Activated CD4-positive, alpha-beta memory T cell treated with anti-CD3 and anti-CD28 coated beads, Interleukin-2, amount 10 ng/mL, durations not matched to agents 7 days and 5 days (primary cell): ENCODE measurements at regions not wholly inside any gene's neighbourhood (a gene's known extent, or its start where the extent isn't known, plus 50 kb on each side); places are given as distances from the start of the nearest gene placed in this dataset.
"Not testable (repeated sequence)": the region's sequence is repeated elsewhere in the genome, so short reads cannot be mapped to it uniquely, and the experiment has no call there.

Experiments used
- CTCF ChIA-PET: fragments of 350-600 bp; sonication (Branson Sonifier 250); formaldehyde crosslinking; loops from one replicate; lab custom pipeline; 2021; ENCODE audit warnings: antibody characterized with exemption, inconsistent platforms; lab: Charles Lee
- POLR2A ChIA-PET: fragments of 350-600 bp; sonication (Branson Sonifier 250); formaldehyde crosslinking; loops from one replicate; lab custom pipeline; 2021; ENCODE audit warnings: antibody characterized with exemption; lab: Charles Lee
- DNase-seq: peaks from one replicate; pipeline ENCODE4 v3.0.0-alpha.2; 2020
- H3K27ac Mint-ChIP-seq: one replicate; pipeline ENCODE4 v1.8.0; 2021; ENCODE audit warnings: mild to moderate bottlenecking, mixed read lengths
- H3K27me3 Mint-ChIP-seq: one replicate; pipeline ENCODE4 v1.8.0; 2021; ENCODE audit warnings: mixed read lengths
- H3K36me3 Mint-ChIP-seq: one replicate; pipeline ENCODE4 v1.8.0; 2021; ENCODE audit warnings: low read depth, mixed read lengths
- H3K4me1 Mint-ChIP-seq: one replicate; pipeline ENCODE4 v1.8.0; 2021; ENCODE audit warnings: mixed read lengths
- H3K4me3 Mint-ChIP-seq: one replicate; pipeline ENCODE4 v1.8.0; 2021; ENCODE audit warnings: mild to moderate bottlenecking, mixed read lengths
- H3K9me3 Mint-ChIP-seq: one replicate; pipeline ENCODE4 v1.8.0; 2021; ENCODE audit warnings: mixed read lengths

DNA sequence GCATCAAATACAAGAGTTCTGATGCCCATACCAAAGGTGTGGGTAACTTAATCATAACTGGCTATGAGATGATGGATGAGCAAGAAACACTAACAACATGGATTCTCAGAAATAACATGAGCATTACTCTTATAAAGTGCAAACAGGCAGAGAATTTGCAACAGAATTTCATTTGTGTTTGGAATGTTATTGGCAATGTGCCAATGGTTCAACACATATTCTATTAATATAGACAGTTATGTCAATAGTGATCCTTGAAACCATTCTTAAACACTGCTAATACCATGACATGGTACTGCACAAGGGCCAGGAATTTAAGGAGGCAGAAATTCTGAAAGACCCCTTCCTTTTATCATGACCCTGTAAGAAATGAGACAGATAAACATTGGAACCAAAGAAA, 217.1 kb upstream of the WSB1 start:
- Mint-ChIP-seq H3K9me3 (no peaks in the 10 kb centered on the region), H3K27ac (no peak overlapping the region), H3K4me3 (no peak overlapping the region), H3K36me3 (no peaks in the 10 kb centered on the region), H3K4me1 (no peaks in the 10 kb centered on the region), H3K27me3 (peaks cover 3% of the 10 kb centered on the region)
- CTCF ChIA-PET, result no interaction called here
- no peak for DNase-seq
- POLR2A ChIA-PET, result no interaction called here

DNA sequence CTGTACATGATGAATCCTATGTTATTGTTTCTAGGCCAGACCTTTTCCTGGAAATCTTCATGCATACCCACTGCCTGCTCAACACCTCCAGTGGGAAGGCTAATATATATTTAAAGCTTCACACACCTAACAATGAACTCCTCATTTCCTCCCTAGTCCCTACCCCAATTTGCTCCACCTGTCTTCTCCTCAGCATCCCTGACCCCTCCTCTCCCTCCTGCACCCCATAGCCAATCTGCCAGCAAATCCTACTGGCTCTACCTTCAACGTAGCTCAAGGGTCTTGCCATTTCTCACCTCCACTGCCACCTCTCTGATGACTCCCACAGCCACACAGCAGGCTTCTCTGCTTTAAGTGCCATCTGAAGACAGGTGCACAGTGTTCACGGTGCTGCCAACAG, 215.6 kb upstream of the WSB1 start:
- Mint-ChIP-seq H3K4me1 (no peaks in the 10 kb centered on the region), H3K27me3 (peaks cover 3% of the 10 kb centered on the region), H3K36me3 (no peaks in the 10 kb centered on the region), H3K9me3 (no peaks in the 10 kb centered on the region), H3K27ac (no peak overlapping the region), H3K4me3 (no peak overlapping the region)
- ChIA-PET CTCF (no interaction called here), POLR2A (no interaction called here)
- no peak for DNase-seq

DNA sequence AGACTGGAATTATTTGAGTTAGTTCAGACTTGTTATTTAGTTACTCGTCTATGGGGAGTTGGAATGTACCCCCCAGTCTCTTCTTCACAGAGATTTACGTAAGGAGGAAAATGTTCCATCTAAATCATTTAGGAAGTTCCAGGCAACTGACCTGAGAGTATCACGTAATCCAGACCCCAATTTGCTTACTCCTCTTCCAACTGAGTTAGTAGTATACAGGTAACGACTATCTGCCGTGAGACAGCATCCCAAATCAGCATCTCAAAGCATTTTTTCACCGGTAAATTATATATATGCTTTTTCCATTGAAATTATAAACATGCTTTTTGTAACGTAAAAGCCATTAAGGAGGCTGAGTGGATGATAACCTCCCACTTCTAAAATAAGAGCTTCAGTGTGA, 214.3 kb upstream of the WSB1 start:
- no peak overlapping the region for H3K4me3 Mint-ChIP-seq
- CTCF ChIA-PET, result no interaction called here

DNA sequence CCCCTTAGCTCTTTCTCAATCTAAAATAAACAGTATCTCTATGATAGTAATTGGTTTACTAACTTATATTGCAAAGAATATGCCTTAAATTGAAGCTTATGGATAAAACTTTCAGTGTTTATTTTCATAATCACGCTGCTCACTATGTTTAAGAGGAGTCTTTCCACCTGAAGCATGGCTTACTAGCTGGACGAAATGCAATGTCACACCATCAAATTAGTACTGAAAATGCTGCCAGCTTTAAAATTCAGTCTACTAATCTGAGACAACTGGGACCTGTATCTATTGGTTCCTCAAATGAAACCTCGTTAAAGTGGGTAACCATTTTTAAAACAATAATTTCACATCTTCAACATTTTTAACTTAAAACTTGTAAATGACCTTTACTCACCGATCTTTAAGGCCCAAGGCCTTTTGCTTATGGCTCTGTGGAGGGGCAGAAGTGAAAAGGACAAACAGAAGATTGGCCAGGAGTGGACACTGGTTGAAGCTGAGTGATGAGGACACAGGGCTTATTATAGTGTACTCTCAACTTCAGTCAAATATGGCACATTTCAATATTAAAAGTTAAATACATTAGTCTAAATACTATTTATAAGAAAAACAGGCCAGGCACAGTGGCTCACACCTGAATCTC, 212.8 kb upstream of the WSB1 start:
- H3K27me3 Mint-ChIP-seq, result no peaks in the 10 kb centered on the region
- H3K4me3 Mint-ChIP-seq, result no peak overlapping the region
- CTCF ChIA-PET, result no interaction called here
- H3K9me3 Mint-ChIP-seq, result no peaks in the 10 kb centered on the region
- DNase-seq, result no peak
- no peaks in the 10 kb centered on the region for H3K4me1 Mint-ChIP-seq
- POLR2A ChIA-PET, result no interaction called here
- H3K36me3 Mint-ChIP-seq, result no peaks in the 10 kb centered on the region
- H3K27ac Mint-ChIP-seq, result no peak overlapping the region

More for the DNA sequence above, 214.3 kb upstream of the WSB1 start:
- POLR2A ChIA-PET, result no interaction called here
- no peaks in the 10 kb centered on the region for H3K36me3 Mint-ChIP-seq
- no peaks in the 10 kb centered on the region for H3K4me1 Mint-ChIP-seq
- H3K9me3 Mint-ChIP-seq, result no peaks in the 10 kb centered on the region
- DNase-seq, result no peak
- H3K27ac Mint-ChIP-seq, result no peak overlapping the region
- peaks cover 3% of the 10 kb centered on the region for H3K27me3 Mint-ChIP-seq

DNA sequence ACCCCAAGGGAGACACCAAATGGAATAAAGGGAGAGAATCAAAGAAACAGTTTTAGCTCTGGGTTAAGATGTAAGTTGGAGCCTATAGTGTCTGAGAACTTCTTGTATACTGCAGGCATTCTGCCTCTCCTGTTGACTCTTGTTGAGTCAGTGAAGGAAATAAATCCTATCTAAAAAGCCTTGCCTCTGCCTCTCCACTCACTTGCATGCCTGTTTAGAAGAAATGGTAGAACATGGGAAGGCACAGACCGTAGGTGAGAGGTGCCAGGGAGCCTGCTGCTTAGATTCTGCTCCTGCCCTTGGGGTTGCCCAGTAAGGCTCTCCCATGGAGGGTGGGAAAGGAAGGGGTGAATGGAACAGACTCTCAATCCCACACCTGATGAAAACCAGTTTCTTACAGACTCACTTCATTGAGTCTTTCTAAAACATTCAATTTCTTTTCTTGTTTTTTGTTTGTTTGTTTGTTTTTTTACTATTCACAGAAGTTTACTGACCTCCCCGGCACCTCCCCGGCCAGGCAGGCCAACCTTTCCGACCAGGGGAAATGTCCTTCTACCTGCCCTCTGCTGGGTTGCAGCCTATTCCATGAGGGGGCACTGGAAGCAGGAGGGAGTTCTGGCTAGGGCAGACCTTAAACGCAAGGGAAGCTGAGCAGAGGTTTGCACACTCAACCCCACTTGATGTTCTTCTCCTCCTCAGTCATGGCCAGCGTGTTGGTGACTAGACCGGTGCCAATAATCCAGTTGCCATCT, 211.7 kb upstream of the WSB1 start:
- POLR2A ChIA-PET, result no interaction called here
- no peak overlapping the region for H3K27ac Mint-ChIP-seq
- no peak for DNase-seq
- H3K36me3 Mint-ChIP-seq, result no peaks in the 10 kb centered on the region
- H3K4me3 Mint-ChIP-seq, result no peak overlapping the region
- H3K4me1 Mint-ChIP-seq, result no peaks in the 10 kb centered on the region
- H3K9me3 Mint-ChIP-seq, result no peaks in the 10 kb centered on the region
- no peaks in the 10 kb centered on the region for H3K27me3 Mint-ChIP-seq
- CTCF ChIA-PET, result no interaction called here

DNA sequence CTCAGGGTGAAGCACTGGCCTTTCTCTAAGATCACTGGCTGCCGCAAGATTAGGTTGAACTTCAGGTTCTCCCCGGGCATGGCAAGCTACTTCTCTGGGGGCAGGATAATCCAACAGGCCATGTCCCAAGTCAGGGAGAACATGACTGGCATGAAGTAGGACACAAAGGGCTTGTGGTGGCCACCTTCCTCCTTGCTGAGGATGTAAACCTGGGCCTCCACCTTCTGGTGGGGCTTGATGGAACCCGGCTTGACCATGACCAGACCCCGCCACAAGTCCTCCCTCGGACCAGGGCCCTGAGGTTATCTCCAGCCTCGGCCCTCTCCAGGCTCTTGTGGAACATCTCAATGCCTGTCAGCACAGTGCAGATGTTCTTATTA, 211.1 kb upstream of the WSB1 start:
- Mint-ChIP-seq H3K4me3 (no peak overlapping the region), H3K27ac (no peak overlapping the region), H3K4me1 (no peaks in the 10 kb centered on the region), H3K36me3 (no peaks in the 10 kb centered on the region), H3K9me3 (no peaks in the 10 kb centered on the region), H3K27me3 (no peaks in the 10 kb centered on the region)
- POLR2A ChIA-PET, result no interaction called here
- DNase-seq, result no peak
- CTCF ChIA-PET, result no interaction called here

DNA sequence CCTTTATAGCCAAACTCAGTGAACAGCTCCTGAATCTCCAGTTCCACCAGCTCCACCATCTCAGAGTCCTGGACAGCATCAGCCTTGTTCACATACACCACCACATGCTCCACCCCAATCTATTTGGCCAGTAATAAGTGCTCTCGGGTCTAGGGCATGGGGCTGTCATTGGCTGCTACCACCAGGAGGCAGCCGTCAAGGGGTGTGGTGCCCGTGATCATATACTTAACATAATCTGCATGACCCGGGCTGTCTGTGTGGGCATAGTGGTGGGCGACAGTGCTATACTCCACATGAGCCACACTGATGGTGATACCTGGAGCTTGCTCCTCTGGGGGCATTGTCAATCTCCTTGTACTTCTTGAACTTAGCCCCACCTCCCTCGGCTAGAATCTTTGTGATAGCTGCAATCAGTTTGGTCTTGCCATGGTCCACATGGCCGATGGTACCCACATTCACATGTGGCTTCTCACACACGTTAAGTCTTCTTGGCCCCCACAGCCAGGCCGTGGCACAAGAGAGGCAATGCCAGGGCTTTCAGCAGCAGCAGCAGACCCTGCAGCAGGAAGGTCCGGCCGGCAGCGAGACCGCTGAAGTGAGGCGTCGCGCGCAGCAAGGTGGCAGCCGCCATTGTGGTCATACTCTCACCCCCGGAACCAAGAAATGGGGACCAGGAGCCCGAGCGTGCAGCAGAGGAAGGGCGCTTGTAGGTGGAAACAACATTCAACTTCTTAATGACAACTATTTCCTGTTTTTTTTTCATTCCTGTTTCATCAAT, 210.3 kb upstream of the WSB1 start:
- ChIA-PET CTCF (no interaction called here), POLR2A (no interaction called here)
- no peak for DNase-seq
- no peaks in the 10 kb centered on the region for H3K9me3 Mint-ChIP-seq
- no peaks in the 10 kb centered on the region for H3K27me3 Mint-ChIP-seq
- H3K4me1 Mint-ChIP-seq, result no peaks in the 10 kb centered on the region
- H3K4me3 Mint-ChIP-seq, result no peak overlapping the region
- H3K36me3 Mint-ChIP-seq, result no peaks in the 10 kb centered on the region
- H3K27ac Mint-ChIP-seq, result no peak overlapping the region

DNA sequence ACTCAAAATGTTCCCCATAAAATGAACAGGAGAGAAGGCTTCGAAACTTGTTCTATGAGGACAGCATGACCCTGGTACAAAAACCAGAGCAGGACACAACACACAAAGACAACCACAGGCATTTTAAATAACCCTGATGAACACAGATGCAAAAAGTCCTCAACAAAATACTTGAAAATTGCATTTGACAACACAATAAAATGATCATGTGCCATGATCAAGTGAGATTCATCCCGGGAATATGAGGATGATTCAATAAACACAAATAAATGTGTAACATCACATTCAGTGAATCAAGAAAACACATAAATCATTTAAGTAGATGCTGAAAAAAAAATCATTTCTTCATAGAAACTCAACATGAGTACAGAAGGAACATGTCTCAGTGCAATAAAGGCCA, 208.4 kb upstream of the WSB1 start:
- no peak for DNase-seq
- Mint-ChIP-seq H3K4me1 (no peaks in the 10 kb centered on the region), H3K36me3 (no peaks in the 10 kb centered on the region), H3K27ac (no peak overlapping the region), H3K4me3 (no peak overlapping the region), H3K27me3 (no peaks in the 10 kb centered on the region), H3K9me3 (peaks cover 3% of the 10 kb centered on the region)
- ChIA-PET POLR2A (no interaction called here), CTCF (no interaction called here)

DNA sequence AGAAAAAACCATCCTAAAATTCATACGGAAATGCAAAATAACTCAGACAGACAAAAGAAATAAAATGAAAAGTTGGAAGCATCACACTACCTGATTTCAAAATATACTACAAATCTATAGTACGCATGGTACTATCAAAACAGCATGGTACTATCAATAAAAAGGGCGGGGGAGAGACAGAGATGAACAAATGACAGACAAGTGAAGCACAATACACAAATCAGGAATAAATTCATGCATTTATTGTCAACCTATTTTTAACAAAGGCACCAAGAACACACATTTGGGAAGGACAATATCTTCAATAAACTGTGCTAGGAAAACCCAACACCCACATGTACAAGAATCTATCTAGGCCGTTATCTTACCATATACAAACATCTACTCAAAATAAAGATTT, 207.4 kb upstream of the WSB1 start:
- Mint-ChIP-seq H3K27ac (no peak overlapping the region), H3K4me1 (no peaks in the 10 kb centered on the region), H3K27me3 (no peaks in the 10 kb centered on the region), H3K4me3 (no peak overlapping the region), H3K36me3 (no peaks in the 10 kb centered on the region), H3K9me3 (peaks cover 3% of the 10 kb centered on the region)
- DNase-seq, result no peak
- ChIA-PET POLR2A (no interaction called here), CTCF (no interaction called here)

DNA sequence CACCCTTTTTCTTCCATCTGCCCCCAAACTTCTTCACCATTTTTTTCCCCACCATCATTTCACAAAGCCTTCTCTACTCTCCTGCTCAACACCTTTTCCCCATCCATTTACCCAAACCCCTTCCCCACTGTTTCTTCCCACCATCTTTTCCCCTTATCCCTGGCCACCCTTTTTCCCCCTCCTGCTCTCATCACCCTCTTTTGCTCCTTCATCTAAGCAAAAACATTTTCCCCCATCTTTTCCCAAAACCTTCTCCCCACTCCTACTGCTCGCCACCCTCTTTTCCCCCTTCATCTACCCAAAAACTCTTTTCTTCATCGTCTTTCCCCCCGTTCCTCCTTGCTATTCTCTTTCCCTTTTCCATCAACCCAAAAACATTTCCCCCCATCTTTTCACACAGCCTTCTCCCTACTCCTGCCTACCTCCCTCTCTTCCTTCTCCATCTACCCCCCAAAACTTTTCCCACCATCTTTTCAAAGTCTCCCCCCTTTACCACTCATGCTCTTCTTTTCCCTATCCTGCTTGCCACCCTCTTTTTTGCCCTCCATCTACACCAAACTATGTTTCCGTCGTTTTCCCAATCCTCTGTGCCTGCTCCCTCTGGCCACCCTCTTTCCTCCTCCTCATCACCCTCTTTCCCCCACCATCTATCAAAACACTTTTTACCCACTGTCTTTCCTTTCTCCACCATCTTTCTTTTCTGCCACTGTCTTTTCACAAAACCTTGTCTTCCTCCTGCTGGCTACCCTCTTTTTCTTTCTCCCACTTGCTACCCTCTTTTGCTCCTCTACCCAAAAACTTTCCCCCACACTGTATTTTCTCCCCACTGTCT, 205.8 kb upstream of the WSB1 start:
- POLR2A ChIA-PET, result no interaction called here
- Mint-ChIP-seq H3K36me3 (no peaks in the 10 kb centered on the region), H3K27ac (no peak overlapping the region), H3K27me3 (no peaks in the 10 kb centered on the region), H3K4me1 (no peaks in the 10 kb centered on the region), H3K4me3 (no peak overlapping the region), H3K9me3 (peaks cover 3% of the 10 kb centered on the region)
- CTCF ChIA-PET, result no interaction called here
- DNase-seq, result no peak

DNA sequence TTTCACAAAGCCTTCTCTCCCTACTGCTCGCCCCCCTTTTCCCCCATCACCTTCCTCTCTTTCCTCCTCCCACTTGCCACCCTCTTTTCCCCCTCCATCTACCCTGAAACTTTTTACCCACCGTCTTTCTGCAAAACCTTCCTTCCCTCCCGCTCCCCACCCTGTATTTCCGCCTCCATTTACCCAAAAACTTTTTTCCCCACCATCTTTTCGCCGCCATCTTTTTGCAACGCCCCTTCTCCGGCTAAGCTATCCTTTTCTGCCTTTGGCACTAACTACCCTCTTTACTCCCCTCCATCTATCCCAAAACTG, 205.2 kb upstream of the WSB1 start:
- Mint-ChIP-seq H3K4me3 (no peak overlapping the region), H3K27me3 (no peaks in the 10 kb centered on the region), H3K27ac (no peak overlapping the region), H3K9me3 (peaks cover 3% of the 10 kb centered on the region), H3K4me1 (no peaks in the 10 kb centered on the region), H3K36me3 (no peaks in the 10 kb centered on the region)
- POLR2A ChIA-PET, result no interaction called here
- CTCF ChIA-PET, result no interaction called here
- no peak for DNase-seq

DNA sequence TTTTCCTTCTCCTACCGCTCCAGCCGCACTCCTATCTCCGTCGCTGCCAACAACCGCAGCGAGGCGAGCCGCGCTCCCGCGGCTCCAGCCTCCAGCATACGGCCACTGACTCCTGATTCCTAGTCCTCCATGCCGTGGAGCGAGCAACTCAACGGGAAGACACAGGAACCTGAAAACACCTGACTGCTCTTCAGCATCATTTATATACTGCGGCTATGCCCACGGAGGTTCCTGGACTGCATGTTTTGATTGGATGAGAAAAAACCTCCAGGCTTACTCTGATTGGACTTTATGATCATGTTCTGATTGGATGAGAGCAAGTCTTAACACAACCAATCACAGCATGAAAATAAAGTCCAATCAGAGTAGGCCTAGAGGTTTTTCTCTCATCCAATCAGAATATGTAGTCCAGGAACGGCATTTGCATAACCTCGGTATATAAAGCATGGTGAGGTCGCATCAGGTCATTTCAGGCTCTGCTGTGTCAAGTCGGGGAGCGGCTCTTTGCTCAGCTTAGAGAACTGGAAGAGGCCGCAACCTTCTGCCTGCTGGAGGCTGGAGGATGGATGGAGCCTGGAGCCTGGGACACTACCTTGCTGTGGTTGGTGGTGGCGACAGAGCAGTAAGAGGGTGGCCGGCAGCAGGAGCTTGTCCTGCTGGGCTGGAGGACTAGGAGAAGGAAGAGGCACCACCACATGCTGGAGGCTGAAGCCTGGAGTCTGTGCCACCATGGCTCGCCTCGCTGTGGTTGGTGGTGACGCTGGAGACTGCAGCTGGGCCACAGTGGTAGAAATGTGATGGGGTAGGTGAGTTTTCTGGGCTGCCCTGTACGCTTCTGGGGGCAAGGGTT, 204.6 kb upstream of the WSB1 start:
- H3K9me3 Mint-ChIP-seq, H3K27ac Mint-ChIP-seq, H3K36me3 Mint-ChIP-seq, CTCF ChIA-PET, H3K4me3 Mint-ChIP-seq, DNase-seq, H3K27me3 Mint-ChIP-seq, POLR2A ChIA-PET, H3K4me1 Mint-ChIP-seq: not testable (repeated sequence)

DNA sequence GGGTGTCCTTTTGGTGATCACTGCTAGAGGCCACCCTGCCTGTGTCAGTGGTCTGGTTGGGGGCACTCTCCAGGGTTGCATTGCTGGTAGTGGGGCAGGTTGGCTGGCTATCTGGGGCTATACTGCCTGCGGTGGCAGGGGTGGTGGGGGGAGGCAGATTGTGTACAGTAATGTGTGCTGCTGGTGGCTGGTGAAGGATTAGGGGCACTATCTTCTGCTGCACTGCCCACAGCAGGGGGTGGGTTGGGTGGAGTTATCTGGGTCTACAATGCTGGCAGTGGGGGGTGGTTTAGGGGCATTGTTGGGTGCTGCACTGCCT, 204.0 kb upstream of the WSB1 start:
- CTCF ChIA-PET, result no interaction called here
- H3K27me3 Mint-ChIP-seq, result no peaks in the 10 kb centered on the region
- no peak overlapping the region for H3K4me3 Mint-ChIP-seq
- POLR2A ChIA-PET, result no interaction called here
- H3K36me3 Mint-ChIP-seq, result no peaks in the 10 kb centered on the region
- H3K4me1 Mint-ChIP-seq, result no peaks in the 10 kb centered on the region
- H3K9me3 Mint-ChIP-seq, result peaks cover 3% of the 10 kb centered on the region
- DNase-seq, result no peak
- no peak overlapping the region for H3K27ac Mint-ChIP-seq
